Kidney glomerular epithelial cell (primary cell): ENCODE measurements at regions not wholly inside any gene's neighbourhood (a gene's known extent, or its start where the extent isn't known, plus 50 kb on each side); places are given as distances from the start of the nearest gene placed in this dataset.

Experiments
- DNase-seq: peaks from one replicate; lab custom pipeline; 2025; lab: John Stamatoyannopoulos, UW

- no peak for DNase-seq
Observed at GRCh38 chr18:22544626-22545025, 126.9 kb upstream of the CTAGE1 start.

GRCh38 chr18:22545066-22545760 is 127.5 kb upstream of the CTAGE1 start:
- DNase-seq: no peak

GRCh38 chr18:22546905-22547570 is 129.3 kb upstream of the CTAGE1 start:
- DNase-seq: no peak

- no peak for DNase-seq
Observed at GRCh38 chr18:22547807-22548561, 130.3 kb upstream of the CTAGE1 start.

- DNase-seq: no peak
Observed at GRCh38 chr18:22549260-22549937, 131.7 kb upstream of the CTAGE1 start.

- DNase-seq: no peak
Observed at GRCh38 chr18:22550366-22550765, 132.7 kb upstream of the CTAGE1 start.

- DNase-seq: no peak
Observed at GRCh38 chr18:22550861-22551260, 133.1 kb upstream of the CTAGE1 start.

- peak; percentile 99 for DNase-seq
Observed at GRCh38 chr18:22551536-22552151, 133.9 kb upstream of the CTAGE1 start.

- peak; percentile 63 for DNase-seq
Observed at GRCh38 chr18:22552254-22552653, 134.5 kb upstream of the CTAGE1 start.

GRCh38 chr18:22552899-22553460 is 135.3 kb upstream of the CTAGE1 start:
- no peak for DNase-seq

GRCh38 chr18:22556222-22557167 is 138.8 kb upstream of the CTAGE1 start:
- peak; percentile 43 for DNase-seq

- no peak for DNase-seq
Observed at GRCh38 chr18:22557168-22557941, 139.6 kb upstream of the CTAGE1 start.

GRCh38 chr18:22558945-22559385 is 141.2 kb upstream of the CTAGE1 start:
- DNase-seq: peak; percentile 86

GRCh38 chr18:22559414-22560274 is 141.9 kb upstream of the CTAGE1 start:
- peak; percentile 75 for DNase-seq

GRCh38 chr18:22560275-22560610 is 142.5 kb upstream of the CTAGE1 start:
- no peak for DNase-seq

GRCh38 chr18:22560797-22561196 is 143.1 kb upstream of the CTAGE1 start:
- no peak for DNase-seq

- peak; percentile 81 for DNase-seq
Observed at GRCh38 chr18:22563164-22563583, 145.5 kb upstream of the CTAGE1 start.

- peak; percentile 48 for DNase-seq
Observed at GRCh38 chr18:22564036-22564435, 146.3 kb upstream of the CTAGE1 start.
